Heart right ventricle (tissue), 16 donors: ENCODE measurements at regions not wholly inside any gene's neighbourhood (a gene's known extent, or its start where the extent isn't known, plus 50 kb on each side); places are given as distances from the start of the nearest gene placed in this dataset.
"Not testable (repeated sequence)": the region's sequence is repeated elsewhere in the genome, so short reads cannot be mapped to it uniquely, and the experiment has no call there.

ENCODE experiments used
- ATAC-seq, 8 donors: fragments of 200-7000 bp; cut with Tn5 transposase; one replicate each; pipeline ENCODE4 v1.9.1; 2020; ENCODE audit warnings: mild to moderate bottlenecking in 8 of 8, moderate library complexity in 8 of 8, moderate number of reproducible peaks in 1 of 8
- DNase-seq, 2 donors: peaks; one replicate each; pipeline ENCODE4 v3.0.0-alpha.2; 2020
- H3K27ac ChIP-seq, 10 donors: fragments of 200-600 bp; sonication (generic) in 2 of 10; one replicate each; pipeline versions ENCODE4 v1.5.0 to v1.8.0; 2020 to 2022; ENCODE audit warnings: mild to moderate bottlenecking in 3 of 10
- H3K27me3 ChIP-seq, 7 donors: fragments of 200-600 bp; one replicate each; pipeline ENCODE4 v1.8.0; 2021 to 2022; ENCODE audit warnings: mild to moderate bottlenecking in 2 of 7
- H3K36me3 ChIP-seq, 9 donors: fragments of 200-600 bp; sonication (generic) in 1 of 9; one replicate each; pipeline versions ENCODE4 v1.5.0 to v1.8.0; 2020 to 2022; ENCODE audit warnings: mild to moderate bottlenecking in 2 of 9
- H3K4me1 ChIP-seq, 9 donors: fragments of 200-600 bp; sonication (generic) in 1 of 9; one replicate each; pipeline versions ENCODE4 v1.5.0 to v1.8.0; 2020 to 2022; ENCODE audit warnings: mild to moderate bottlenecking in 4 of 9
- H3K4me3 ChIP-seq, 10 donors: fragments of 200-600 bp; sonication (generic) in 2 of 10; one replicate each; pipeline versions ENCODE4 v1.5.0 to v1.8.0; 2020 to 2022; ENCODE audit warnings: mild to moderate bottlenecking in 7 of 10, moderate library complexity in 2 of 10
- H3K9me3 ChIP-seq, 11 donors: fragments of 200-600 bp in 10 of 11; sonication (generic) in 2 of 11; one replicate each; pipeline versions ENCODE4 v1.5.0 to v1.8.0; 2013 to 2022; ENCODE audit warnings: mild to moderate bottlenecking in 2 of 11, control low read depth in 1 of 11, moderate library complexity in 1 of 11
- WGBS, 2 donors: extraction: QIAGEN DNeasy Blood & Tissue Kit; methylation state at CpG; one replicate each; pipeline ENCODE4 v1.1.7; 2013; ENCODE audit warnings: inconsistent platforms in 1 of 2; 5-methylcytosine and 5-hydroxymethylcytosine counted together
- intact Hi-C, 10 donors: fragments of 100-400 bp; cut with DNase I; formaldehyde crosslinking; loops; one replicate each; pipeline versions ENCODE4 v1.11.1 to v1.14.2; 2022
- donor health status: Arrhythmogenic right ventricular cardiomyopathy.
- donor health status: ischemic (EF 13 %, LVEDD 7.1; RV severe dilation, severe dysfunction).
- donor health status: healthy with polysubstance abuse.
- donor health status: DM: no; HTN: yes; CAD: no.
- donor health status: DM: no; HTN: no; CAD: no.
- donor health status: ischemic (EF 25% LVEDD 6.9; RV normal size, moderate dysfunction).
- donor health status: ischemic (EF 25% LVEDD 5.7; RV mildly dilated, moderate dysfunction).
- donor health status: healthy.
- donor health status: DM: yes; HTN: yes; CAD: no.
- donor health status: Ischemic cardiomyopathy.
- donor health status: ischemic (EF 35%, LVEDD 5.7; RV mildly dilated, moderate dysfunction).
- donor health status: nonischemic (EF 11% LVEDD 7.7; RV severe dilation, severe dysfunction).
- donor health status: DM: yes; HTN: yes; CAD: no.
- donor health status: PGD.
- donor health status: ischemic (EF 29% LVEDD 5.4; RV normal size, mild dysfunction).
- donor health status: nonischemic (EF 23%, LVEDD 6.1; RV moderate dilation, normal function).

GRCh38 chr17:22044706-22045246 lies 352.5 kb downstream of the KCNJ18 start:
- H3K27ac ChIP-seq, H3K9me3 ChIP-seq, DNase-seq, H3K27me3 ChIP-seq, H3K4me1 ChIP-seq, H3K4me3 ChIP-seq, ATAC-seq, H3K36me3 ChIP-seq, intact Hi-C loops: not testable (repeated sequence)
- 64 to 69% methylated on average over 24 to 31 of the region's 32 CpGs for WGBS, 2 donors

GRCh38 chr17:22047521-22047920 lies 355.2 kb downstream of the KCNJ18 start:
- ATAC-seq, intact Hi-C loops, H3K4me1 ChIP-seq, DNase-seq, H3K9me3 ChIP-seq, H3K4me3 ChIP-seq, H3K36me3 ChIP-seq, H3K27me3 ChIP-seq, H3K27ac ChIP-seq: not testable (repeated sequence)
- WGBS, 2 donors, result 68 to 78% methylated on average over 6 of the region's 6 CpGs

DNA sequence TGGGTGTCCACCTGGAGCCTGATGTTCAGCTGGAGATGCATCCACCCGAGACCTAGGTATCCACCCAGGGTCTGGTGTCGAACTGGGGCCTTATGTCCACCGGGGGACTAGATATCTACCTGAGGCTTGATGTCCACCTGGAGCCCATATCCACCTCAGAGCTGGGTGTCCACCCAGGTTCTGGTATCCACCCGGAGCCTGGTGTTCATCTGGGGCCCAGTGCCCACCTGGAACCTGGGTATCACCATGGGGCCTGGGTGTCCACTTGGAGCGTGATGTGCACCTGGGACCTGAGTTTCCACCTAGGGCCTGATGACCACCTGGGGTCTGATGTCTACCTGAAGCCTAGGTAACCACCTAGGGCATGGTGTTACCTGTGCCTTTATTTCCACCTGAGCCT lies 355.9 kb downstream of the KCNJ18 start:
- H3K27me3 ChIP-seq, H3K9me3 ChIP-seq, ATAC-seq, H3K4me1 ChIP-seq, H3K27ac ChIP-seq, intact Hi-C loops, H3K36me3 ChIP-seq, H3K4me3 ChIP-seq, DNase-seq: not testable (repeated sequence)
- 59 to 84% methylated on average over 5 of the region's 5 CpGs for WGBS, 2 donors

DNA sequence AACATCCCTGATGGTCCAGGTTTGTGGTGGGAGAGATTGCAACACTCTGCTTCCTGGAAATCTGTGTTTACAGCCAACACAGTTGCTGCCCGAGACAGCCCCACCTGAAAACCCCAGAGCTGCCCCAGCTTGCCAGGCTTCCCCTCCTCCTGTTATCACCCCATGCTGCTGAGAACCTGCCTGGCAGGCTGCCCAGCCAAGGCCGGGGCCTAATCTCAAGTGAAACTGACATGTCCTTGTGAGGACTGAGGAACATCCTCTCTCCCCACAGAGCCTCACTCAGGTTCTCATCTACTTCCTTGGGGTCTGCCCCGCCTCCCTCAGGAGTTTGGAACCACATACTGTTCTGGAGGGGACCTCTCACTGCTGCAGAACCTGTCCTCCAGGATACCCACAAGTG lies 358.4 kb downstream of the KCNJ18 start:
- H3K27ac ChIP-seq, DNase-seq, ATAC-seq, H3K27me3 ChIP-seq, H3K9me3 ChIP-seq, H3K4me1 ChIP-seq, H3K36me3 ChIP-seq, H3K4me3 ChIP-seq, intact Hi-C loops: not testable (repeated sequence)
- 14% methylated on average over 2 to 3 of the region's 3 CpGs for WGBS, 2 donors

DNA sequence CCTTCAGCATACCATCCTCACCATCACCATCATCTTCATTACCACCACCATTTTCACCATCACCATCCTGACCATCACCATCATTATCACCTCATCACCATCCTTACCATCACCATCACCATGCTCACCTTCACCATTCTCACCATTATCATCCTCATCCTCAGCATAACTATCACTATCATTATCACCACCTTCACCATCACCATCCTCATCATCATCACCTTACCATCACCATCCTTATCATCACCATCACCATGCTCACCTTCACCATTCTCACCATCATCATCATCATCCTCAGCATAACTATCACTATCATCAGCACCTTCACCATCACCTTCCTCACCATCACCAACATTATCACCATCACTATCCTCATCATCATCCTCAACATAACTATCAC lies 360.4 kb downstream of the KCNJ18 start:
- DNase-seq, H3K9me3 ChIP-seq, H3K36me3 ChIP-seq, H3K27me3 ChIP-seq, ATAC-seq, H3K27ac ChIP-seq, intact Hi-C loops, H3K4me1 ChIP-seq, H3K4me3 ChIP-seq: not testable (repeated sequence)

- H3K4me1 ChIP-seq, H3K36me3 ChIP-seq, intact Hi-C loops, ATAC-seq, H3K9me3 ChIP-seq, H3K27ac ChIP-seq, H3K4me3 ChIP-seq, H3K27me3 ChIP-seq, DNase-seq: not testable (repeated sequence)
- 48 to 62% methylated on average over 1 of the region's 1 CpG for WGBS, 2 donors
Measured at GRCh38 chr17:22056566-22056965, 364.2 kb downstream of the KCNJ18 start.

- H3K4me3 ChIP-seq, H3K36me3 ChIP-seq, intact Hi-C loops, H3K27ac ChIP-seq, DNase-seq, H3K9me3 ChIP-seq, H3K27me3 ChIP-seq, ATAC-seq, H3K4me1 ChIP-seq: not testable (repeated sequence)
- 73 to 79% methylated on average over 3 of the region's 4 CpGs for WGBS, 2 donors
Measured at GRCh38 chr17:22075918-22076317, 383.6 kb downstream of the KCNJ18 start.

GRCh38 chr17:22088589-22088988 lies 396.3 kb downstream of the KCNJ18 start:
- H3K4me3 ChIP-seq, H3K4me1 ChIP-seq, H3K36me3 ChIP-seq, H3K27me3 ChIP-seq, ATAC-seq, intact Hi-C loops, H3K27ac ChIP-seq, H3K9me3 ChIP-seq, DNase-seq: not testable (repeated sequence)
- 71 to 73% methylated on average over 11 to 12 of the region's 12 CpGs for WGBS, 2 donors
